NCI-H146 treated with DMSO at 0.1 percent for 48 hours (cell line): ENCODE measurements at regions not wholly inside any gene's neighbourhood (a gene's known extent, or its start where the extent isn't known, plus 50 kb on each side); places are given as distances from the start of the nearest gene placed in this dataset.
"Not testable (repeated sequence)": the region's sequence is repeated elsewhere in the genome, so short reads cannot be mapped to it uniquely, and the experiment has no call there.

Experiments
- DNase-seq: peaks from one replicate; lab custom pipeline; 2025; ENCODE audit not compliant: unreplicated experiment; lab: John Stamatoyannopoulos, UW

DNA sequence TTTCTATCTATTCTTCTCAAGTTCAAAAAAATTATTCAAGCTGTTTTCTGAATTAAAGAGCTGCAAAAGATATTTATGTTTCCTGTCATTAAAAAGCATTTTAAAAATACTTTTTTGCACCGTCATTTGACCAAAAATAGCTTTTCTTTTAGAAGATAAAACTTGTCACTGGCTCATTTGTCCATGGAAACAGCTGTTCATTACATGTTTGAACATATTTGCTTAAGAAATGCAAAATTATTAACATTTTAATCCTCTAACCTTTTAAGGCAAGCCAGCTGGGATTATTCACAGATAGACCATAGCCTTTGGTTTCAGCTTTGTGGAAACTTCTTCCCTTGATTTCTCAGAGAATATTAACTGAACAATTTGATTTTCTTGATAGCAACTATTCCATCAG lies 393.9 kb downstream of the TUSC1 start:
- no peak for DNase-seq

DNA sequence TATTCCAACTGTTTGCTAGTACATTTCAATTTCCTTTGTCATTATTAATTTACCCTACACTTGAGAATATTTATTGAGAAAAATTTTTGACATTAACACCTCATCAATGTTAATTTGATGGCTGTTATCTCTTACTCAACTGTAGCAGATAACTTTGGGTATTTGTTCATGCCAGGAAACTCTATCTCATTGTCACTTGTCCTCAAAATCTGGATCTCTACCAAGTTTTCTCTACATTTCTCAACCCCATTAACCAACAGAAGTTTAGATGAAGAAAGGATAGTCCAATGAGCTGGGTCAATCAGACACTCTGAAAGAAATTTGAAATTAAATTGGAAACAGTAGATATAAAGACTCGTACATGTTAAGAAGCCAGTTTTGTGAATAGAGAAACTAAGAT lies 395.3 kb downstream of the TUSC1 start:
- no peak for DNase-seq

DNA sequence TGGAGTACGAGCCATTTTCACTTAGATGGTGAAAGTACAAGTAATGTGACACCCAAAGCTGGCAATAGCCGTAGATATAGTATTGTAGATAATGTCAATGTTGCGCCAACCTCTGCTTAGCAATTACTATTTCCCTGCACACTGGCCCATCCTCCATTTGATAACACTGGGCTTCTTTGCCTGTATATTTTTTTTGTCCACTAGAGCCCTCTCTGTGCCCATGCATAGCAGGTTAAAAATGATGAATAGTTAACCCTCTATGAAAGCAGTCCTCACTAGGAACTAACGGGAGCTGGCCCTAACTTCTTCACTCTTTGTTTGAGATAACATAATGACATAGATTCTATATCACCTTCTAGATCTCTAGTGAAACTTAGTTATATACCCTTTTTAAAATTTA lies 416.8 kb downstream of the TUSC1 start:
- no peak for DNase-seq

DNA sequence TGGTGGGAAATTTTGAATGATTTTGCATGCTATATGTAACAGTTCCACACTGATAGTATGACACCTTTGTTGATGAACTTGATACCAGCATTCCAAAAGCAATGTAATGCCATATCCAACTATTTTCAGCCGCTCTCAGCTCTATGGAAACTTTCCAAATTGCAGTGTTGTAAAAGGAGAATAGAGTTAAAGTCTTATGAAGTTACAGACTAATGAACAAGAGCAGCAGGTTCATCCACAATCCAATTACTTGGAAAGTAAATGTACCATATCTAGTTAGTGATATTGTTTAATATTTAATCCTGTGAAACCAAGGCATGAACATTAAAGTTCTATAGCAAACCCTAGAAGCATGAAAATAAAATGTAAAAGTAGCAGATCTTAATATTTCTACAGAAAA lies 418.2 kb downstream of the TUSC1 start:
- no peak for DNase-seq

DNA sequence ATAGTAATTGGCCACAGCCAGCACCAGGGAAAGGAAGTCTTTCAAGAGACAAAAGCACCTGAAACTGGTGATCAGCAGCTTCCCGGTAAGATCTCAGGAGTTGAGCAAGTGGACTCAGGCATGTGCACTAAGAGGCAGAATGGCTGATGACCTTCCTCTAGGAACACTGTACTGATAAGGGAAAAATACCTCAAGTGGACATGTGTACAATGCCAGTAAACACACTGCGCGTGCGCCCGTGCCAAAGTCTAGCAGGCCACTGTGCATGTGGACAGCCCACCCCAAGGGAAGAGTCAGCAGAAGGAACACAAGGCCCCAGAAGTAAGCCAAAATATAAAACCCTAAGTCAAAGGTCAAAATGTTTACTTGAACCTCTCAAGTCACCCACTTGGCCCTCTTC lies 423.0 kb downstream of the TUSC1 start:
- no peak for DNase-seq

DNA sequence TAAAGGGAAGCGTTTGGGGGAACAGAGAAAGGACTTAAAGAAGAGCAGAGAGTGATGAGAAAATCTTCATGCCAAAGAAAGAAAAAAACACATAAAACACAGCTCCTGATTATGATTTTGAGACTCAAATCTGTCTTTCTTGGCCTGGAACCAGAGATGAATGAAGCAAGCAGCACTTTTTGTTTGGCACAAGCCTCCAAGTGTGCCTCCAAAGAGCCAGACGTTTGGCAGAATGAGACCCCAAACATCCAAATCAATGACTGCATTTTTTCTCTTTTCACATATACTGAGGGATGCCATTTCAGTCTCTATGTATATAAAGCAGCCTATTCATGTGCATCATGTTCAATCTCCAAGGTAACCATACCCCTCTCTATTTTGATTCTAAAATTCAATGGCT lies 424.2 kb downstream of the TUSC1 start:
- no peak for DNase-seq

DNA sequence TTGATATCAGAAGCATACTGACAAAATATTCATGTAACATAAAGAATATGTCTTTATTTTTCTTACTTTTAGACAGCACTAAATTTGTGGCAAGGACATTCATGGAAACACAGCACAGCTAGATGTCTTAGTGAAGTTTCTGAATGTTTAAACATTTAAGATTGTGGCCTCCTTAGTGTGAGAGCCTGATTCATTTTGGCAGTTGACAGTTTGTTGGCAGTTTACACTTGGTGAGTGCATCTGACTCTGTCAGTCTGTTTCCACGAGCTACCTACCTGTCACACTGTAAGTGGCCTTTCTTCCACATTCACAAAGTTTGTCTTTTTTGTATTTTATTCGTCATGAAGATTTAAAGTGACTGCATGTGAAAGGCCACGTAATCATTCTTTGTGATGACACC lies 436.8 kb downstream of the TUSC1 start:
- DNase-seq, result no peak

DNA sequence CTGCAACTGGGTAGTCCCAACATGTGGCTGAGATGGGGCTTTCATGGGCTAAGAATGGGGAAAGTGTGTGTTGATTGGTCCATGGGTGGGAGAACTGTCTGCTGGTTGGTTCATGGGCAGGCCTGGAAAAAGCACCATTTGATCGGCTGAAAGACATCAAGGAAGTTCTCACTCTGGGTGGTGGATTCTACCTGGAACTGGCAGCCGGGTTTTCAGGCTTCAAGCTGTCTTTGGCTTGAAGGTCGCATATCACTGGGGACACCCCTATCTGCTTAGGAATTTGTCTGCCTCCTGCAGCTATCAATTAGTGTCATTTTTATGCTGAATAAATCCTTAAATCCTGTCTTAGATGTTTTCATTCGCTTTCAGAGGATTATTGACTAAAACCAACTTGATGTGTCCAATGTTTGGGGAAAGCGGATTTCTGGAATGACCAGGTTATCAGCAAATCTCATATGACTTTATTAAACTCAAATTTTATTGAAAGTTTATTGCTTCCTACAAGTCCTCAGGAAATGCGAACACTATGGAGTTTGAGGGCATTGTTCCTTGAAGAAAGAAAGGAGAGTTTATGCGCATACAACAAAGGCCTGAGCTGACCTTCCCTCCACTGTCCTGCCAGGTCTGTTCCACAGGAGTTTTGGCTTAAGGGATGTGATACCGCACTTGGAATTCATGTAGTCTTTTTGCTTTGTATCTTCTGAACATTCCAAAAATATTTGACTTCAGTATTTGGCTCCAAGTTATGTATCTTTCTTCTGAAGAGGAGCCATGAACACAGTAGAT lies 451.1 kb downstream of the TUSC1 start:
- DNase-seq, result no peak

DNA sequence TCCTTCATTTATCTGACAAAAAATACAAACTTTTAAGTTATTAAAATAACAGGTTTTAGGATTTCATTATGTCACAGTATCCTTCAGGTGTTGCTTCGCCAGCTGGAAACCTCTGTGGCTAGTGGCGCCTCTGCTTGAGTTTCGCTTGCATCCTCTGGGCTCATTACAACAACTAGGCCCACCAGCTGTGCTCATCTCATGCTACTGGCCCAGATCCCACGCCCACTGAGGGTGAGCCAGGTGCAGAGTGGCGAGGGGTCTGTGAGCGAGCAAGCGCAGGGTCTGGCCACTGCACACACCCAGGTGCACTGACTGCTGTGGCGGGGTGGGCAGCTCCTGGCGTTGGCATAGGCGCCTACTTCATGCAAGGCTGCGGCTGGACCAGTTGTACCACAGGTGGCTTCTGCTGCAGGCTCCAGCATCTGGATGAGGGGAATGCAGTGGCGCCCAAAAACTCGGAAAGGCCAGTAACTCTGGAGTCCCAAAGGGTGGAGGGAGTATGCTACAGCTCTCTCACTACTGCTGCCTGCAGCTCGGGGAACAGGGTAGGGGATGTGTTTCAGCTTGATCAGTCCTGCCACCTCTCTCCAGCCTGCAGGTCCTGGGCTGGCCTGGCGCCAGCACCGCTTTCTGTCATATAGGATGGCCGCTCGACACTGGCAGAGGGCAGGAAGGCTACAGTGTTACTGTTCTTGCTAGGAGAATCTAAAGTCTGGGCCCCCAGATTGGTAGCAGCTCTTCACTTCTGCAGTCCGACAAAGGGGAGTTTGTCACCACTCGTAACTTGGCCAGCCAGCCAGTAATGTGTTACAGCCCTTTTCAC lies 452.1 kb downstream of the TUSC1 start:
- no peak for DNase-seq

DNA sequence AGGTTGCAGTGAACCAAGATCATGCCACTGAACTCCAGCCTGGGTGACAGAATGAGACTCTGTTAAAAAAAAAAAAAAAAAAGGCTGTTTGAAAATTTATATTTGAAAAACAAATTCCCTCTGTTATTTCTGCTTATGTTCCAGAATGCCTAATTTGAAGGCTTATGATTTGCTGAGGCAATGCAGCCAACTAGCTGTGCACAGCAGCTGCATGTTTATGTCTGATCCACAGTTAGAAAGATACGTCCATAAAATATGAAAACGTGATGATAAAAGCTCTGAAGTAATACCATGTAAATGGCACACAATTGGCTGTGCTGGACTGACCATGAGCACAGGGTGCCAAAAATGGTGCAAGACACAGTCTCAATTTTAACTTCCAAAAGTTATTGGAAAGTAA lies 453.2 kb downstream of the TUSC1 start:
- DNase-seq, result no peak

DNA sequence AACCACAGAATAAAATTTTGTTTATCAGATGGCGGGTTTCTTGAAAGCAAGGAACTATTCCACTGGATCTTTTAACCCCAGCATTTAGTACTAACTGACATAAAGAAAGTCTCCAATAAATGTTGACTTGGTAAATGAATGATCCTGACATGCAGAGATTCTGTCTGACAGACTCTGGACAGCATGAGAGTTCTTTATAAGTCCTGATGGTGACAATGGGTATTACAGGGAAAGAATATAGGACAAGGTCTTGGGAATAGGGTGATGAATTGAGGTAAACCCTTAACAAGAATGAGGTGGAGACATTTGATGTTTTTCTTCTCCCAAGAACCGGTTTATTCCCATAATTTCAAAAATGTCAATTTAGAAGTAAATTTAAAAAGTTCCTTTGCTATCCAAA lies 453.9 kb downstream of the TUSC1 start:
- DNase-seq, result no peak

DNA sequence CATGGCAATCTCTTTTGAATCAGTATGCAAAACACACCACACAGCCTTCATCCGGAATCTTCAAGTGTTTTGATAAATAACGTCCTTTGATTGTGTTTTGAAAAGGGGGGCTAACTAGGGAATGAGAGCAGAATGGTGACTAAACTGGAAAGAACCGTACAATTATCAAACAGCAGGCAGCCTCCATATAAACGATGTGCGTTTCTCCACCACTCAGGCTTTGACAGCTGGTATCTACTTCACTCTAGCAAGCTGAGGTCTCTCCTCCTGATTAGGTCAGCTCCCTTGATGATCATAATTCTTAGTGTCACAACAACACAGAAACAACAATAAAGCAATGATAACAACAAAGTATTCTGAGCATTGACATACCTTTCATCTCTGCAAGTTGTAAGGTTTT lies 465.9 kb downstream of the TUSC1 start:
- no peak for DNase-seq

DNA sequence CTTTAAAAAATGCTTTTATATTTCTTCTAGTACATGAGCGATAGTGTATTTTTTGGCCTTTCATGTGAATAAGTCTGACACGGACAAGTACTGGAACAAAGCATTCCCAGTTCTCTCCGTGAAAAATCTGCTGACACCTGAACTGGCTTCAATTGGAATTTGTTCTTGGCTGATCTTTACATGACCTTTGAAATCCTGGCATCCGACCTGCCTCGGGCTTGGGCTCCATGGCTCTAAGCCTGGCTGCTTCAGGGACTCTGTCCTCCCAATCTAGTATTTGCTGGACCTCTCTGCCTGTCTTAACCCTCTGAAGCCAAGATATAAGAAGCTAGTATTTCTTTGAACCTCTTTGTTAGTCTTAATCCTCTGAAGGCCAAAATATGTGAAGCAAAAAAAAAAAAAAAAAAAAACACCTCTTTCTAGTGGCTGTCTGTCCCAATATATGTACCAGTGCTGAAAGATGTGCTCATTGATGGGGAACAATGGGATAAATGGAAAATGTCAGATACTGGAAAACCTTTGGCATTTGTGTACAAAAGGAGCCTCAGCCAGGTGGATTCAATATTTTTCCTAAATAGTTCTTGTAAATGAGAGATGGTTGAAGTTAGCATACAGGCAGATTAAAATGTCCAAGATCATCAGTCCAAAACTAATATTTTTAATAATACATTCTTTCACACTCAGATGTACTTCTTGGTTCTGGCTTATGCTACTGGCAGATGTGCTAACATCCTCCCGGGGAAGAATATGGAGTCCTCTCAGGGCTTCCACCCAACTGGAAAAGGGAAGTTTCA lies 470.6 kb downstream of the TUSC1 start:
- no peak for DNase-seq

DNA sequence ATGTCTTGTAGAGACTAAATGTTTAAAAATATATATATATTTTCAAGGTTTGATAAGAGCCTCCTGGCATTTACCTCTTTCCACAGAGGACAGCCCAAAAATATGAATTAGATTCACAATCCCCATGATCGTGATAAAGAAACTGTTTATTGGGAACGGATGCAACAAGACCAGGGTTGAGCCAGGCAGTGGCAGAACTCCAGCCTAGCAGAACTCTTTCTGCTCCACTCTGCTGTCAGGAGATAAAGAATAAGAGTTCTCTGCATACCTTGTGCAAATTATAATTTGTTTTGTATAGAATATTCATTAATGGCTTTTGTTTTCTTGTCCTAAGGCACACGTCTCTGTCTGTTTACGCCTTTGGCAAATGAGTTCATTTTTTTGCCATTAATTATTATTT lies 472.2 kb downstream of the TUSC1 start:
- DNase-seq, result no peak

DNA sequence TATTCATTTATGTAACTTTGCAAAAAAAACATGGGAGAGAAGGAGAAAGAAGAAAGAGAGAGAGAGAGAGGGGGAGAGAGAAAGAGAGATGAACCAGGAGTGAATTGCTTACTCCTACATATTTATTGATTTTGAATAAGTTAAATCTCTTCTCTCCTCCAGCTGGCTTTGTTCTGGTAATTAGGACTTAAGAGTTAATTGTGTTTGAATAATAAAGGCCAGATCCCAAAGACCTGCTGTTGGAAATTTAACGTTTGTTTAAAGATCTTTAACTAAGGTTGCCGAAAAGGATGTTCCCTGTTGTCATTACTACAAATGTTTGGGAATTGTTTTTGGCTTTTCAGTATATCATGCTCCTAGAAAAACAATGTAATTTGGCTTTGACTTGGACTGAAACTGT lies 473.0 kb downstream of the TUSC1 start:
- no peak for DNase-seq

DNA sequence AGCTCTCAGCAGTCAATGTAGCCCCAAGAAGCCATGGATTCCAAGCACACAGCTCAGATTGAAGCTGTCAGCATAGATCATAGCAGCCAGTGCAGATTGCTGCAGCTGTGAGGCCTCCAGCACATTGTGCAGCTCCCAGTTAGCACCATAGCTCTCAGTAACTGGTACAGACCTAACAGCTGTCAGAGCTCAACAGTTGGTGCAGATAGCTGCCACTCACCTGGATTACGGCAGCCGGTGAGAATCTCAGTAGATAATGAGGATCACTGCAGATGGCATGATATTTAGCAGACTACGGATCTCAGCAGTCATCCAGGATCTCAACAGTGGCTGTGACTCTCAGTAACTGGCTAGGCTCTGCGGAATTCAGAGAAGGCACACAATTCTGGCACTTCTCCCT lies 500.4 kb downstream of the TUSC1 start:
- DNase-seq, result no peak

DNA sequence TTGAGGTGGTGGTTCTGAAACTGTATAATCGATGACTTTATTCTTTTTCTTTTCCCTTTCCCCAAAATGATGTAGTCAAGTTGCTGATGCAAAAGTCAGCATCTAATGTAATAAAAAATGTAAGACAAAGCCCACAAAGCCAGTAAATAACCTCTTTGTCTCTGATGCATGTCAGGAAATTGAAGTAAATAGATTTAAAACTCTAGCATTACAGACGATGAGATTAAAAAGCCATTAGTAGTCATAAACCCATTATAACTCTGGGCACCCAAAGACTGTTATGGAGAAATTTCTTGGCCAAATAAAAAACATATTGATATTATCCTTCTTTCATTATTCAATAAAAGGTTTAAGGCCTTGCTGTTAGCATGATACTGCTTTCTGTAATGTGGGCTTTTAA lies 548.7 kb downstream of the TUSC1 start:
- DNase-seq, result no peak

DNA sequence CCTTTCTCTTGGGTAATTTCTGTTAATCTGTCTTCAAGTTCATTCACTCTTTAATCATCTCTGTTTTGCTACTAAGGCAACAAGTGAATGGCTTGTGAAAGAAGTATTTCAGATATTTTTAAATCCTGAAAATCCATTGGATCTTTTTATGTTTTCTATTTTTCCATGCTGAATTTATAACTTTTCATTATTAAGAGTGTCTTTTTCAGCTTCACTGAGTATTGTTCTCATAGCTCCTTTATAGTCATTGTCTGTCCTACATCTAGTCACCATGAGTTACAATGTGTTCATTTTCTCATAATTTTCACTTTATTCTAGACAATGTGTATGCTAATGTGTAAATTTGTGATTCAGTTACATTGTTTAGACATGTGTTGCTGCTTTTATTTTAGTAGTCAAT lies 556.4 kb downstream of the TUSC1 start:
- DNase-seq, result no peak

DNA sequence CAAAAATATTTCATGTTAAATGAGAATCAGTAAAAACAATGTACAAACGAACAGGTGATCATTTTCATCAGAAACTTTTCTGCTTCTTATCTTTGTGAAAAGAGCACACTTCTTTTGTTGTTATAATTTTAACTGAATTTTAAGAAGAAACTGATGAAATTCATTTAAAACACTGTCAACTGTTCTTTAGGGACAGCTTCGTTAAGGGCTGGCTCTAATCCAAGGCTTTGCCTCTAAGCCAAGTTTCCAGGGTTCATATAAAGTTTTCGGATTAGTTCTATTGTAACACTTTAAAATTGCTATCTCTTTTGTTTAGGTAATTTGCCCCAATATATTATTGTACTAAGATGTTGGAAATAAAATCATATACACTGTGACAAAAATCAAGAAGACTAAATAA lies 559.2 kb downstream of the TUSC1 start:
- DNase-seq, result no peak

DNA sequence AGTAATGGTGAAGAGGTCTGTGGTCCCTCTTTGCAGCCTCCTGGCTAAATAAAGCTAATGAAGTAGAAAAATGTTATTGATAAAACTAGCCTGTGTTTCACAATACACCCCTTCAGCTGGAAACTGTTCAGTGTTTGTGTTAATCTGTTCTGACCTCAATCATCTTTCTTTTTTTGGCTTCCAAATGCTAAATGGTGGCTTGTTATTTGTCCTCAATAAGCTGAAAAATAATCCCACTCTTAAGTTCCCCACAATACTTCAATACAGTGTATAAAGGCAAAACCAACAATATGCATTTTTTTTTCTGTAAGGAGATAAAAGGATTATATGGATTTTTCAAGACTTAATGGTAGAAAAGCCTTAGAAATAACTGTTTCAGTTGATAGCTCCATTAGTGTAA lies 560.5 kb downstream of the TUSC1 start:
- DNase-seq, result no peak

DNA sequence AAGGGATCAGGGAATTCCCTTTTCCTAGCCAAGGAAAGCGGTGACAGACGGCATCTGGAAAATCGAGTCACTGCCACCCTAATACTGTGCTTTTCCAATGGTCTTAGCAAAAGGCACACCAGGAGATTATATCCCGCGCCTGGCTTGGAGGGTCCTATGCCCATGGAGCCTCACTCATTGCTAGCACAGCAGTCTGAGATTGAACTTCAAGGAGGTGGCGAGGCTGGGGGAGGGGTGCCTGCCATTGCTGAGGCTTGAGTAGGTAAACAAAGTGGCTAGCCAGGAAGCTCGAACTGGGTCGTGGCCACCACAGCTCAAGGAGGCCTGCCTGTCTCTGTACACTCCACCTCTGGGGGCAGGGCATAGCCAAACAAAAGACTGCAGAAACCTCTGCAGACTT lies 556.5 kb upstream of the IZUMO3 start:
- DNase-seq, result not testable (repeated sequence)

DNA sequence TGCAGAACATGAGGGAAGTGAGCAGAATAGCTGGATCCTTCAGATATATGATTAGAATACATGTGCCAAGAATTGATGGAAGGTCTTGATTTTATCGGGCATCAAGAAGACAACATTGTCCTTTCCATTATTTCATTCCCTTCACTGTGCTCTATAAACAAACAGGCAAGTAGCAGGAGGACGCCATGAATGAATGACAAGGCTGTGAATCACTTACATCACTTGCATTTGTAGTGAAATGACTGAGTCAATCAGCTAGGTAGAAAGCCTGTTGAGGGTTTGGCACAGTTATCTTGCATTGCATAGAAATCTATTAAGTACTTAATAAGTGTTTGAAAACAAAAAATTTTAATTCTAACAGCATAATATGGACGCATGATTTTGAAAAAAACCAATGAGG lies 548.8 kb upstream of the IZUMO3 start:
- no peak for DNase-seq
